ENCODE measurements at regions not wholly inside any gene's neighbourhood (a gene's known extent, or its start where the extent isn't known, plus 50 kb on each side); places are given as distances from the start of the nearest gene placed in this dataset.

GRCh38 chr11:70650075-70650909, 252.0 kb downstream of the CTTN start:
- DNase-seq (ENCODE audit: low spot score), result peak; percentile 91

GRCh38 chr11:70651031-70651430, 252.7 kb downstream of the CTTN start:
- no peak for DNase-seq (ENCODE audit: low spot score)

- DNase-seq (ENCODE audit: low spot score), result no peak
Measured at GRCh38 chr11:70654016-70654415, 255.7 kb downstream of the CTTN start.

- no peak for DNase-seq (ENCODE audit: low spot score)
Measured at GRCh38 chr11:70655816-70656215, 257.5 kb downstream of the CTTN start.

- DNase-seq (ENCODE audit: low spot score), result no peak
Measured at GRCh38 chr11:70656252-70656651, 257.9 kb downstream of the CTTN start.

- no peak for DNase-seq (ENCODE audit: low spot score)
Measured at GRCh38 chr11:70660059-70660888, 261.9 kb downstream of the CTTN start.

- DNase-seq (ENCODE audit: low spot score), result no peak
Measured at GRCh38 chr11:70660889-70661197, 262.5 kb downstream of the CTTN start.

- peak; percentile 90 for DNase-seq (ENCODE audit: low spot score)
Measured at GRCh38 chr11:70661761-70662501, 263.6 kb downstream of the CTTN start.

GRCh38 chr11:70662691-70663098, 264.4 kb downstream of the CTTN start:
- DNase-seq (ENCODE audit: low spot score), result no peak

- DNase-seq (ENCODE audit: low spot score), result no peak
Measured at GRCh38 chr11:70663815-70664214, 265.5 kb downstream of the CTTN start.

GRCh38 chr11:70666311-70666710, 268.0 kb downstream of the CTTN start:
- no peak for DNase-seq (ENCODE audit: low spot score)

GRCh38 chr11:70667767-70668166, 269.4 kb downstream of the CTTN start:
- no peak for DNase-seq (ENCODE audit: low spot score)

- peak; percentile 70 for DNase-seq (ENCODE audit: low spot score)
Measured at GRCh38 chr11:70668204-70669202, 270.2 kb downstream of the CTTN start.

GRCh38 chr11:70669281-70669680, 271.0 kb downstream of the CTTN start:
- DNase-seq (ENCODE audit: low spot score), result no peak

GRCh38 chr11:70669871-70670675, 271.7 kb downstream of the CTTN start:
- DNase-seq (ENCODE audit: low spot score), result no peak

- no peak for DNase-seq (ENCODE audit: low spot score)
Measured at GRCh38 chr11:70670676-70671034, 272.3 kb downstream of the CTTN start.

GRCh38 chr11:70671083-70671482, 272.8 kb downstream of the CTTN start:
- no peak for DNase-seq (ENCODE audit: low spot score)

- no peak for DNase-seq (ENCODE audit: low spot score)
Measured at GRCh38 chr11:70671611-70672010, 273.3 kb downstream of the CTTN start.

- DNase-seq (ENCODE audit: low spot score), result no peak
Measured at GRCh38 chr11:70672991-70673653, 274.8 kb downstream of the CTTN start.

- DNase-seq (ENCODE audit: low spot score), result no peak
Measured at GRCh38 chr11:70674605-70675004, 276.3 kb downstream of the CTTN start.

Data from AG08396 (cell line).